HFF-Myc (cell line): ENCODE measurements at regions not wholly inside any gene's neighbourhood (a gene's known extent, or its start where the extent isn't known, plus 50 kb on each side); places are given as distances from the start of the nearest gene placed in this dataset.
"Not testable (repeated sequence)": the region's sequence is repeated elsewhere in the genome, so short reads cannot be mapped to it uniquely, and the experiment has no call there.

Experiments
- DNase-seq: peaks from one replicate; pipeline ENCODE4 v3.0.0-alpha.2; 2011; ENCODE audit warnings: low read depth; ENCODE audit errors: extremely low read depth
- H3K4me3 ChIP-seq: replicated peaks from 2 replicates; pipeline ENCODE4 v1.5.1; 2011; ENCODE audit warnings: low read depth, mild to moderate bottlenecking, control low read depth, low read length
- TF ChIP-seq, protein P1 (sequence below): IDR thresholded peaks from 2 replicates; pipeline ENCODE4 v1.5.1; 2012; ENCODE audit warnings: mild to moderate bottlenecking, low read depth, low read length, control low read depth; ENCODE audit errors: missing control alignments

DNA sequence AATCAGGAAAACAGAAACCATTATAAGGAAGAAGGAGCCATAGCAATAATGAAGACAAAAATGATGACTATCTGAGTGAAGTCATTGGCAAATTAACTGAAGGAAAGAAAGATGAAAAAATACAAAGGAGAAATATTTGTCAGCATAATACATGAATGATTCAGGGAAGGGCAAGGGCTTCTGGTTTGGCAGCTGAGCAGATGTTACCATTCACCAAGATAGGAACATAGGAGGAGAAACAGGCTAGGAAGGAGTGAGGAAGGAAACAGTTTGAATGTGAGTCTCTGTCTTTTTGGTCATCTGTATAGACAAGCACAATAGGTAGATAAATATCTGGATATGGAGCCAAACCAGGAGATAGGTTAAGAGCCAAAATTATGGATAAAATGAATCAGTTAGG, 296.0 kb downstream of the ISL1 start:
- DNase-seq = no peak
- TF ChIP-seq, protein P1, sequence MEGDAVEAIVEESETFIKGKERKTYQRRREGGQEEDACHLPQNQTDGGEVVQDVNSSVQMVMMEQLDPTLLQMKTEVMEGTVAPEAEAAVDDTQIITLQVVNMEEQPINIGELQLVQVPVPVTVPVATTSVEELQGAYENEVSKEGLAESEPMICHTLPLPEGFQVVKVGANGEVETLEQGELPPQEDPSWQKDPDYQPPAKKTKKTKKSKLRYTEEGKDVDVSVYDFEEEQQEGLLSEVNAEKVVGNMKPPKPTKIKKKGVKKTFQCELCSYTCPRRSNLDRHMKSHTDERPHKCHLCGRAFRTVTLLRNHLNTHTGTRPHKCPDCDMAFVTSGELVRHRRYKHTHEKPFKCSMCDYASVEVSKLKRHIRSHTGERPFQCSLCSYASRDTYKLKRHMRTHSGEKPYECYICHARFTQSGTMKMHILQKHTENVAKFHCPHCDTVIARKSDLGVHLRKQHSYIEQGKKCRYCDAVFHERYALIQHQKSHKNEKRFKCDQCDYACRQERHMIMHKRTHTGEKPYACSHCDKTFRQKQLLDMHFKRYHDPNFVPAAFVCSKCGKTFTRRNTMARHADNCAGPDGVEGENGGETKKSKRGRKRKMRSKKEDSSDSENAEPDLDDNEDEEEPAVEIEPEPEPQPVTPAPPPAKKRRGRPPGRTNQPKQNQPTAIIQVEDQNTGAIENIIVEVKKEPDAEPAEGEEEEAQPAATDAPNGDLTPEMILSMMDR = no peak
- no peak overlapping the region for H3K4me3 ChIP-seq

DNA sequence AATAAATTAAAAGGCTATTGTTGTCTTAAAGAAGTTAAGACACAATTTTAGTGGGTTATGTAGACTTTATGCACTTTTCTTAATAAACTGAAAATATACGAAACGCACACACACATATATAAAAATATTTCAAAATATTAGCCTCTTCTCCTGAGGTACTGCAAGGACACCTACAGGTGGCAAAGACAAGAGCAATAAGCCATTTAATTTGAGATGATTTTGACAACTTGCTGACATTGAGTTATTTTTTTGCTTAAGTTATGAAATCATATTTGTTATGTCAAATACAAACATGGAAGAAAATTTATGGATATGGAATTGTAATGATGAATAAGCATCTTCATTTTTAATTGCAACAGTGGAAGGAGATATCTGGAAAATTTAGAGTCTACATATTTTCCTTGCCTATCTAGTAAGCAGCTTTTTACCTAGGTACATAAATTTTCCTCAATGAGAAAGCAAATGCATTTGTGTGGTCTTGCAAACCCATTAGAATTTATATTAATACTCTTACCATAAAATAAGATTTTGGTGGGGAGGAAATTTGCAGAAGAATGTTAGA, 301.6 kb downstream of the ISL1 start:
- no peak for DNase-seq
- no peak overlapping the region for H3K4me3 ChIP-seq
- TF ChIP-seq, protein P1 = peak; percentile 2

DNA sequence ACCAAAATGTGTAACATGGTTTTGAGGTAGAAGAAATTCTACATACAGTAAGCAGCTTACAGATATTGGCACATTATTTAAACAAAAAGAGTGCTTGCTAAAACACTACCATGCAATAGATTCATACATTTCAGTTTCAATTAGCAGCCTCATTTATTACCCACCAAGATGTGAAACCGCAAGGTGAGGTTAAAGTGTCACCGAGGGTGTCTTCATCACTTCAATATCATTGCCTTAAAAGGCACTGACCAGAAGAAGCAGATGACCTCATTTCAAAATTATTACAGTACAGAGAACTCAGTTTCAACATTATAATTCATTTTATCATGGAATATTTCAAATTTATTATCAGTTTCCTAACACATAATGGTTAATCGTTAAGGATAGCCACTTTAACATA, 302.2 kb downstream of the ISL1 start:
- TF ChIP-seq, protein P1 = no peak
- no peak overlapping the region for H3K4me3 ChIP-seq
- DNase-seq = no peak

DNA sequence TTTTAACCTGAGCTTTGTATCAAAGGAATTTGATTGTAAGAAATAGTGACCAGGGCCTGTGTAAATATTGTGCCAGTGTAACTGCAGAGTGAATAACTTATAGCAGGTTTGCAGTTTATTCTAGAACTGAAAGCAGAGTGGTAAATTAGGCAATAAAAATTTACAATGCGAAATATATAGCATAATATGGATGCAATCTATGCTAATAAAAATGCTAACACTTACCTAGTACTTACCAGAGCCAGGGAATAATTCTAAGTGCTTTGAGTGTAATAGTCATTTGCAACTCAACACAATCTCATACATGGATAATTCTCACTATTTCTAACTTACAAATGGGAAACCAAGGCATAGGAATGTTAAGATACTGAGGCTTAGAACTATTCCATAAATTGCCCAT, 303.4 kb downstream of the ISL1 start:
- DNase-seq = no peak
- TF ChIP-seq, protein P1 = no peak
- no peak overlapping the region for H3K4me3 ChIP-seq

DNA sequence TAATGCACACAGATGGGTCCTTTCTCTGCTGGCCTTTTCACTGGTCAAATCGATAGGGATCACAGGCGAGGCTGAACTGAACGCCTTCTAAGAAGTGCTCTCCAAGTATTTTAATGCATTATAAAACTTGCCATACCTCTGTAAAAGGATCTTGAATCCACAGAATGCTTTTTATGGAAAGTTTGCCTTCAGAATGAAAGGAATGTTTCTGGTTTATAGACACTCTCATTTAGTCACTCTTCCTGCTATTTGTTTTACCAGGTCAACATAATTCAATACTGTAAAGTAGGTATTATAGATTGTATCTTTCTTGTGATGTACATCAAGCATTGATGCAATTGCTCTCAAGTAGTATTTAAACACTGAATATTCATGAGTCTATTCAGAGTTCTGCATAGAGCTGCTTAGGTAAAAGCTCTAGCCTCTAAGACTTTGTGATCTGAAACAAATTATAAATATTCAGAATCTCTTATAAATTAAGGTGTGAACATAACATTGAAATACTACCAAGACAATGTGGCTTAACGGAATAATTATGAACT, 308.4 kb downstream of the ISL1 start:
- TF ChIP-seq, protein P1 = no peak
- no peak for DNase-seq
- no peak overlapping the region for H3K4me3 ChIP-seq

DNA sequence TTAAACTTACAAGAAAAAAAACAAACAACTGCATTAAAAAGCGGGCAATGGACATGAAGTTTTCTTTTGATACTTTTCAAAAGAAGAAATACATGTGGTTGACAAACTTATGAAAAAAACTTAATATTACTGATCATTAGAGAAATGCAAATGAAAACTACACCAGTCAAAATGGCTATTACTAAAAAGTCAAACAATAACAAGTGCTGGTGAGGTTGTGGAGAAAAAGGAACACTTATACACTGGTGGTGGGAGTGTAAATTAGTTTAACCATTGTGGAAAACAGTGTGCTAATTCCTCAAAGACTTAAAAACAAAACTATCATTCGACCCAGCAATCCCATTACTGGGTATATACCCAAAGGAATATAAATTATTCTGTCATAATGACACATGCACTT, 311.6 kb downstream of the ISL1 start:
- H3K4me3 ChIP-seq = no peak overlapping the region
- TF ChIP-seq, protein P1 = no peak
- no peak for DNase-seq

DNA sequence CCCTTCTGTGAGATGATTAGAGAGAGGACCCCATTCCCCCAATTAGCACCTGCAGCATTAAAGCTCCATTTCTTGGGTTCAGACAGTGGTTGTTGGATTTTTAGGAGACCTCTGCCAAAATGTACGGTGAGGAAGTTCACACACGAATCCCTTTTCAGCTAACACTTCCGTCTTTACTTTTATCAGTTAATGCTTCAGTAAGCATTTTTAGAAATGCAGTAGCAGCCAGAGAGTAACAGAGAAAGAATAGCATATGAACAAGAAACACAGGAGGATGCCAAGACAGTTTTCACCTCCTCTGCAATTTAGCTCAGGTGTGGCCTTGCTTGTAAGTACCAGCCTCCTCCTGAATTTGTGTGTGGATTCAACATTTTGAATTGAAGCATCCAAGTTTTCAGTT, 312.9 kb downstream of the ISL1 start:
- H3K4me3 ChIP-seq = no peak overlapping the region
- no peak for DNase-seq
- TF ChIP-seq, protein P1 = no peak

DNA sequence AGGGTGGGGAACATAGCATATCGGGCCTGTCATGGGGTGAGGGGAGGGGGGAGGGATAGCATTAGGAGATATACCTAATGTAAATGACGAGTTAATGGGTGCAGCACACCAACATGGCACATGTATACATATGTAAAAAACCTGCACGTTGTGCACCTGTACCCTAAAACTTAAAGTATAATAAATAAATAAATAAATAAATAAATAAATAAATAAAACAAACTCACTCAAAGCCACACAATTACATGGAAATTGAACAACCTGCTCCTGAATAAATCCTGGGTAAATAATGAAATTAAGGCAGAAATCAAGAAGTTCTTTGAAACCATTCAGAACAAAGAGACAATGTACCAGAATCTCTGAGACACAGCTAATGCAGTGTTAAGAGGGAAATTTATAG, 318.8 kb downstream of the ISL1 start:
- DNase-seq = not testable (repeated sequence)

More for the DNA sequence above, 318.8 kb downstream of the ISL1 start:
- H3K4me3 ChIP-seq = not testable (repeated sequence)
